CD8-positive, alpha-beta memory T cell (primary cell): ENCODE measurements at regions not wholly inside any gene's neighbourhood (a gene's known extent, or its start where the extent isn't known, plus 50 kb on each side); places are given as distances from the start of the nearest gene placed in this dataset.

Experiments used
- CTCF ChIA-PET: fragments of 350-600 bp; sonication (Branson Sonifier 250); formaldehyde crosslinking; loops from one replicate; lab custom pipeline; 2021; ENCODE audit warnings: antibody characterized with exemption; lab: Charles Lee
- POLR2A ChIA-PET: fragments of 350-600 bp; sonication (Branson Sonifier 250); formaldehyde crosslinking; loops from one replicate; lab custom pipeline; 2021; ENCODE audit warnings: antibody characterized with exemption; lab: Charles Lee
- DNase-seq, 5 donors: peaks; one replicate each; pipeline versions ENCODE4 v3.0.0 to v3.0.0-alpha.2; 2020 to 2022; ENCODE audit warnings: mixed read lengths in 1 of 5
- H3K27ac ChIP-seq: one replicate; pipeline ENCODE4 v1.7.0; 2013; ENCODE audit warnings: low read depth, mild to moderate bottlenecking, low read length, moderate library complexity
- H3K27me3 ChIP-seq: 2 replicates; pipeline ENCODE4 v1.7.0; 2013; ENCODE audit warnings: low read length, mild to moderate bottlenecking; ENCODE audit not compliant: insufficient read depth, poor library complexity, severe bottlenecking
- H3K36me3 ChIP-seq: 2 replicates; pipeline ENCODE4 v1.7.0; 2013; ENCODE audit warnings: mild to moderate bottlenecking, low read length, moderate library complexity; ENCODE audit not compliant: insufficient read depth
- H3K4me1 ChIP-seq: 2 replicates; pipeline ENCODE4 v1.7.0; 2013; ENCODE audit warnings: mild to moderate bottlenecking, low read length, moderate library complexity; ENCODE audit not compliant: insufficient read depth
- H3K4me3 ChIP-seq: 2 replicates; pipeline ENCODE4 v1.7.0; 2013; ENCODE audit warnings: mild to moderate bottlenecking, low read length
- H3K9me3 ChIP-seq: 2 replicates; pipeline ENCODE4 v1.7.0; 2013; ENCODE audit warnings: mild to moderate bottlenecking, low read length
- H3K27ac Mint-ChIP-seq, 8 donors: one replicate each; pipeline ENCODE4 v1.8.0; 2020 to 2021; ENCODE audit warnings: mixed read lengths in 8 of 8, mild to moderate bottlenecking in 6 of 8, inconsistent platforms in 3 of 8, moderate library complexity in 3 of 8
- H3K27me3 Mint-ChIP-seq, 2 donors: one replicate each; pipeline ENCODE4 v1.8.0; 2020 to 2021; ENCODE audit warnings: mixed read lengths in 2 of 2, mild to moderate bottlenecking in 1 of 2, moderate library complexity in 1 of 2
- H3K36me3 Mint-ChIP-seq, 3 donors: one replicate each; pipeline ENCODE4 v1.8.0; 2020 to 2021; ENCODE audit warnings: mixed read lengths in 3 of 3, inconsistent platforms in 1 of 3, mild to moderate bottlenecking in 1 of 3
- H3K4me1 Mint-ChIP-seq, 3 donors: one replicate each; pipeline ENCODE4 v1.8.0; 2020 to 2021; ENCODE audit warnings: mixed read lengths in 3 of 3, inconsistent platforms in 1 of 3, mild to moderate bottlenecking in 1 of 3
- H3K4me3 Mint-ChIP-seq, 7 donors: one replicate each; pipeline ENCODE4 v1.8.0; 2020 to 2021; ENCODE audit warnings: mixed read lengths in 7 of 7, mild to moderate bottlenecking in 6 of 7, moderate library complexity in 4 of 7, inconsistent platforms in 2 of 7
- H3K9me3 Mint-ChIP-seq, 5 donors: one replicate each; pipeline ENCODE4 v1.8.0; 2020 to 2022; ENCODE audit warnings: mixed read lengths in 5 of 5, mild to moderate bottlenecking in 3 of 5, moderate library complexity in 2 of 5, inconsistent platforms in 1 of 5

GRCh38 chr22:27240298-27241075, 561.1 kb downstream of the MN1 start:
- POLR2A ChIA-PET = no interaction called here
- no peaks in the 10 kb centered on the region for H3K9me3 Mint-ChIP-seq
- CTCF ChIA-PET = no interaction called here
- Histone ChIP-seq H3K4me1 (no peaks in the 10 kb centered on the region), H3K27me3 (no peaks in the 10 kb centered on the region), H3K36me3 (no peaks in the 10 kb centered on the region), H3K27ac (no peak overlapping the region), H3K9me3 (no peaks in the 10 kb centered on the region), H3K4me3 (no peak overlapping the region)
- H3K4me3 Mint-ChIP-seq = no peak overlapping the region
- peaks cover 8 to 10% of the 10 kb centered on the region in 2 donors for H3K27me3 Mint-ChIP-seq
- no peaks in the 10 kb centered on the region for H3K36me3 Mint-ChIP-seq
- no peak for DNase-seq
- H3K27ac Mint-ChIP-seq = no peak overlapping the region
- H3K4me1 Mint-ChIP-seq = no peaks in the 10 kb centered on the region

- H3K9me3 ChIP-seq = no peaks in the 10 kb centered on the region
- no peaks in the 10 kb centered on the region for H3K36me3 ChIP-seq
- Mint-ChIP-seq H3K4me3 (no peak overlapping the region), H3K4me1 (peaks cover 3 to 5% (median 3%) of the 10 kb centered on the region in 3 donors), H3K36me3 (no peaks in the 10 kb centered on the region), H3K9me3 (no peaks in the 10 kb centered on the region), H3K27me3 (peaks cover 8 to 10% of the 10 kb centered on the region in 2 donors), H3K27ac (no peak overlapping the region)
- DNase-seq = no peak
- ChIA-PET POLR2A (no interaction called here), CTCF (no interaction called here)
- no peak overlapping the region for H3K4me3 ChIP-seq
- H3K4me1 ChIP-seq = no peaks in the 10 kb centered on the region
- H3K27ac ChIP-seq = no peak overlapping the region
- no peaks in the 10 kb centered on the region for H3K27me3 ChIP-seq
These were observed 559.9 kb downstream of the MN1 start for GRCh38 chr22:27241430-27242321.

- Mint-ChIP-seq H3K9me3 (no peaks in the 10 kb centered on the region), H3K4me1 (peaks cover 8 to 13% (median 11%) of the 10 kb centered on the region in 3 donors), H3K27ac (no peak overlapping the region), H3K4me3 (no peak overlapping the region), H3K36me3 (no peaks in the 10 kb centered on the region), H3K27me3 (peaks cover 8 to 10% of the 10 kb centered on the region in 2 donors)
- Histone ChIP-seq H3K36me3 (no peaks in the 10 kb centered on the region), H3K27me3 (no peaks in the 10 kb centered on the region), H3K4me3 (no peak overlapping the region), H3K27ac (no peak overlapping the region), H3K9me3 (no peaks in the 10 kb centered on the region), H3K4me1 (no peaks in the 10 kb centered on the region)
- DNase-seq = no peak
- POLR2A ChIA-PET = no interaction called here
- CTCF ChIA-PET = no interaction called here
These were observed 559.1 kb downstream of the MN1 start for GRCh38 chr22:27242474-27242873.

GRCh38 chr22:27242917-27243589, 558.5 kb downstream of the MN1 start:
- Mint-ChIP-seq H3K9me3 (no peaks in the 10 kb centered on the region), H3K4me1 (peaks cover 13 to 18% (median 15%) of the 10 kb centered on the region in 3 donors), H3K36me3 (no peaks in the 10 kb centered on the region), H3K27ac (no peak overlapping the region), H3K4me3 (no peak overlapping the region), H3K27me3 (peaks cover 8 to 10% of the 10 kb centered on the region in 2 donors)
- Histone ChIP-seq H3K27me3 (no peaks in the 10 kb centered on the region), H3K4me1 (no peaks in the 10 kb centered on the region), H3K4me3 (no peak overlapping the region), H3K9me3 (no peaks in the 10 kb centered on the region), H3K27ac (no peak overlapping the region), H3K36me3 (no peaks in the 10 kb centered on the region)
- CTCF ChIA-PET = no interaction called here
- POLR2A ChIA-PET = no interaction called here
- DNase-seq = no peak

GRCh38 chr22:27244328-27244727, 557.2 kb downstream of the MN1 start:
- H3K27me3 ChIP-seq = no peaks in the 10 kb centered on the region
- Mint-ChIP-seq H3K36me3 (no peaks in the 10 kb centered on the region), H3K27me3 (peaks cover 8 to 10% of the 10 kb centered on the region in 2 donors), H3K4me3 (no peak overlapping the region), H3K27ac (no peak overlapping the region), H3K4me1 (peaks cover 13 to 18% (median 15%) of the 10 kb centered on the region in 3 donors), H3K9me3 (no peaks in the 10 kb centered on the region)
- H3K4me1 ChIP-seq = no peaks in the 10 kb centered on the region
- no peak overlapping the region for H3K4me3 ChIP-seq
- ChIA-PET CTCF (no interaction called here), POLR2A (no interaction called here)
- H3K9me3 ChIP-seq = no peaks in the 10 kb centered on the region
- no peak for DNase-seq
- H3K27ac ChIP-seq = no peak overlapping the region
- H3K36me3 ChIP-seq = no peaks in the 10 kb centered on the region

- H3K27ac Mint-ChIP-seq = no peak overlapping the region
- ChIA-PET CTCF (no interaction called here), POLR2A (no interaction called here)
- Histone ChIP-seq H3K4me3 (no peak overlapping the region), H3K36me3 (no peaks in the 10 kb centered on the region), H3K9me3 (no peaks in the 10 kb centered on the region), H3K4me1 (no peaks in the 10 kb centered on the region), H3K27ac (no peak overlapping the region), H3K27me3 (no peaks in the 10 kb centered on the region)
- H3K9me3 Mint-ChIP-seq = no peaks in the 10 kb centered on the region
- no peak overlapping the region for H3K4me3 Mint-ChIP-seq
- no peaks in the 10 kb centered on the region for H3K36me3 Mint-ChIP-seq
- H3K4me1 Mint-ChIP-seq = peaks cover 13 to 18% (median 15%) of the 10 kb centered on the region in 3 donors
- peaks cover 6 to 8% of the 10 kb centered on the region in 2 donors for H3K27me3 Mint-ChIP-seq
- DNase-seq = no peak
These were observed 556.5 kb downstream of the MN1 start for GRCh38 chr22:27245056-27245455.

- CTCF ChIA-PET = no interaction called here
- H3K4me3 ChIP-seq = no peak overlapping the region
- no peak overlapping the region for H3K27ac Mint-ChIP-seq
- no peaks in the 10 kb centered on the region for H3K9me3 ChIP-seq
- no peaks in the 10 kb centered on the region for H3K27me3 ChIP-seq
- peaks cover 5 to 6% of the 10 kb centered on the region in 2 donors for H3K27me3 Mint-ChIP-seq
- H3K36me3 ChIP-seq = no peaks in the 10 kb centered on the region
- no peaks in the 10 kb centered on the region for H3K4me1 ChIP-seq
- H3K27ac ChIP-seq = no peak overlapping the region
- peaks cover 13 to 18% (median 15%) of the 10 kb centered on the region in 3 donors for H3K4me1 Mint-ChIP-seq
- no peak overlapping the region for H3K4me3 Mint-ChIP-seq
- POLR2A ChIA-PET = no interaction called here
- DNase-seq = no peak
- H3K36me3 Mint-ChIP-seq = no peaks in the 10 kb centered on the region
- H3K9me3 Mint-ChIP-seq = no peaks in the 10 kb centered on the region
These were observed 555.0 kb downstream of the MN1 start for GRCh38 chr22:27246558-27246957.
